Spleen (tissue), 11 donors: ENCODE measurements at regions not wholly inside any gene's neighbourhood (a gene's known extent, or its start where the extent isn't known, plus 50 kb on each side); places are given as distances from the start of the nearest gene placed in this dataset.

ENCODE experiments used
- DNase-seq: peaks from one replicate; pipeline ENCODE4 v3.0.0-alpha.2; 2020
- H3K27ac ChIP-seq, 8 donors: fragments of 200-600 bp; sonication (generic) in 7 of 8; 1 replicate in 4 of 8; 2 replicates in 4 of 8; pipeline versions ENCODE4 v1.5.0 to v1.8.0; 2016 to 2021; ENCODE audit warnings: inconsistent platforms in 4 of 8, mild to moderate bottlenecking in 4 of 8, moderate library complexity in 1 of 8
- H3K27me3 ChIP-seq, 7 donors: fragments of 200-600 bp; sonication (generic) in 6 of 7; replicated peaks in 1 of 7; 1 replicate in 4 of 7; 2 replicates in 3 of 7; pipeline versions ENCODE4 v1.5.0 to v1.8.0; 2016 to 2021; ENCODE audit warnings: inconsistent platforms in 3 of 7, mild to moderate bottlenecking in 1 of 7
- H3K36me3 ChIP-seq, 6 donors: fragments of 200-600 bp; sonication (generic) in 5 of 6; 1 replicate in 4 of 6; 2 replicates in 2 of 6; pipeline versions ENCODE4 v1.5.0 to v1.8.0; 2016 to 2021; ENCODE audit warnings: inconsistent platforms in 2 of 6
- H3K4me1 ChIP-seq, 6 donors: fragments of 200-600 bp; sonication (generic) in 5 of 6; 1 replicate in 3 of 6; 2 replicates in 3 of 6; pipeline versions ENCODE4 v1.5.0 to v1.8.0; 2016 to 2021; ENCODE audit warnings: inconsistent platforms in 3 of 6
- H3K4me3 ChIP-seq, 8 donors: fragments of 200-600 bp; sonication (generic) in 7 of 8; 1 replicate in 4 of 8; 2 replicates in 4 of 8; pipeline versions ENCODE4 v1.5.0 to v1.8.0; 2016 to 2021; ENCODE audit warnings: inconsistent platforms in 4 of 8, mild to moderate bottlenecking in 4 of 8, moderate library complexity in 2 of 8
- H3K9me3 ChIP-seq, 8 donors: fragments of 200-600 bp; sonication (generic) in 7 of 8; 1 replicate in 4 of 8; 2 replicates in 4 of 8; pipeline versions ENCODE4 v1.5.0 to v1.8.0; 2016 to 2021; ENCODE audit warnings: inconsistent platforms in 4 of 8
- CTCF ChIP-seq, 11 experiments: fragments of 200-600 bp in 7 of 11; fragments of 450-650 bp in 4 of 11; sonication (generic) in 4 of 11; IDR thresholded peaks in 8 of 11; conservative IDR thresholded peaks in 3 of 11; 1 replicate in 7 of 11; 2 replicates in 4 of 11; pipeline versions ENCODE4 v1.4.0 to v1.8.0; 2016 to 2021; ENCODE audit warnings: antibody characterized with exemption in 11 of 11, inconsistent platforms in 4 of 11, mild to moderate bottlenecking in 1 of 11
- POLR2A ChIP-seq, 3 donors: fragments of 450-650 bp; IDR thresholded peaks; one replicate each; pipeline ENCODE4 v1.5.1; 2017; ENCODE audit warnings: antibody characterized with exemption in 3 of 3, mild to moderate bottlenecking in 1 of 3
- POLR2AphosphoS5 ChIP-seq, 3 donors: sonication (generic); formaldehyde crosslinking; IDR thresholded peaks; one replicate each; pipeline ENCODE4 v1.5.1; 2017; ENCODE audit warnings: antibody characterized with exemption in 3 of 3
- WGBS, 5 donors: extraction: QIAGEN DNeasy Blood & Tissue Kit in 3 of 5; methylation state at CpG; one replicate each; pipeline versions ENCODE4 v1.1.5 to v1.1.7; 2013 to 2018; 5-methylcytosine and 5-hydroxymethylcytosine counted together
- intact Hi-C: fragments of 100-400 bp; cut with DNase I; formaldehyde crosslinking; loops from one replicate; pipeline ENCODE4 v1.15.0; 2023; ENCODE audit warnings: low total_unique reads
- donor health status: healthy with polysubstance abuse.
- donor health status: DM: no; HTN: no; CAD: no; lungs with moderate emphysema.
- donor health status: DM: no; HTN: no; CAD: no.
- donor health status: Bipolar disorder and iron deficiency.
- donor health status: healthy.
- donor health status: DM: no; HTN: no; CAD: no.
- donor health status: DM: yes; HTN: yes; CAD: no.

DNA sequence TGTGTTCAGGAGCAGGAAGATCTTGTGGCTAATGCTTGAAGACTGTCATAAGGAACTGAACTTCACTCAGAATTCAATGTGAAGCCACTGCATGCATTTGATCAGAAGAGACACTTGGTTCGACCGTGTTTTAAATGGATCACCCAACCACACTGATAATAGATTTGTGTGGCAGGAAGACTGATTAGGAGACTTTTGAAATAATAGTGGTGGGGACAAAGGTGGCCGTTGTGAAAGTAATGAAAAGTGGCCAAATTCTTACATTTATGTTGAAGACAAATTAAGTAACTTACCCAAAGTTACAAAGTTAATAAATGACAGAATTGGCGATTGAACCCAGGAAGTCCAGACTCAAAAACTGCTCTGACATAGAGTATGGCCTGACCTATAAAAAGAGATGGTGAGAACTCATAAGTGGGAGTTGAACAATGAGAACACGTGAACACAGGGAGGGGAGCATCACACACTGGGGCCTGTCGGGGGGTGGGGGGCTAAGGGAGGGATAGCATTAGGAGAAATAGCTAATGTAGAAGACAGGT is 286.9 kb upstream of the DNAJC19 start:
- 79 to 87% (median 81%) methylated on average over 6 of the region's 6 CpGs for WGBS, 5 donors
- intact Hi-C loops, result no loop called here
- peaks cover 0 to 1% (median 0%) of the 10 kb centered on the region in 7 donors for H3K27me3 ChIP-seq
- H3K9me3 ChIP-seq, result no peaks in the 10 kb centered on the region
- no peak overlapping the region for H3K4me3 ChIP-seq
- H3K4me1 ChIP-seq, result no peaks in the 10 kb centered on the region
- no peak overlapping the region for H3K27ac ChIP-seq
- no peak for DNase-seq
- no peak for TF ChIP-seq POLR2A (IDR thresholded peaks at IDR 0.05)
- TF ChIP-seq CTCF (IDR thresholded peaks at IDR 0.05 in 8 of 11, conservative IDR thresholded peaks at IDR 0.05 in 3 of 11), result no peak
- TF ChIP-seq POLR2AphosphoS5 (IDR thresholded peaks at IDR 0.05), result no peak
- no peaks in the 10 kb centered on the region for H3K36me3 ChIP-seq

- DNase-seq, result no peak
- H3K36me3 ChIP-seq, result no peaks in the 10 kb centered on the region
- no peak overlapping the region for H3K27ac ChIP-seq
- H3K4me1 ChIP-seq, result no peaks in the 10 kb centered on the region
- H3K9me3 ChIP-seq, result no peaks in the 10 kb centered on the region
- no peak for TF ChIP-seq CTCF (IDR thresholded peaks at IDR 0.05 in 8 of 11, conservative IDR thresholded peaks at IDR 0.05 in 3 of 11)
- no peak for TF ChIP-seq POLR2A (IDR thresholded peaks at IDR 0.05)
- TF ChIP-seq POLR2AphosphoS5 (IDR thresholded peaks at IDR 0.05), result no peak
- WGBS, 5 donors, result 69 to 94% (median 76%) methylated on average over 1 of the region's 1 CpG
- intact Hi-C loops, result no loop called here
- peaks cover 0 to 4% (median 0%) of the 10 kb centered on the region in 7 donors for H3K27me3 ChIP-seq
- H3K4me3 ChIP-seq, result no peak overlapping the region
Measured at GRCh38 chr3:181274025-181274424, 284.5 kb upstream of the DNAJC19 start.

GRCh38 chr3:181267312-181267711 is 277.8 kb upstream of the DNAJC19 start:
- no peak overlapping the region for H3K4me3 ChIP-seq
- no peak for DNase-seq
- peaks cover 0 to 4% (median 0%) of the 10 kb centered on the region in 7 donors for H3K27me3 ChIP-seq
- intact Hi-C loops, result no loop called here
- H3K27ac ChIP-seq, result no peak overlapping the region
- TF ChIP-seq POLR2AphosphoS5 (IDR thresholded peaks at IDR 0.05) (no peak), POLR2A (IDR thresholded peaks at IDR 0.05) (no peak), CTCF (IDR thresholded peaks at IDR 0.05 in 8 of 11, conservative IDR thresholded peaks at IDR 0.05 in 3 of 11) (no peak)
- peaks cover 0 to 4% (median 0%) of the 10 kb centered on the region in 8 donors for H3K9me3 ChIP-seq
- H3K4me1 ChIP-seq, result peaks cover 0 to 4% (median 0%) of the 10 kb centered on the region in 6 donors
- H3K36me3 ChIP-seq, result no peaks in the 10 kb centered on the region

- H3K4me3 ChIP-seq, result peak overlapping the region in 4 of 8 donors; percentile 11 to 48 (median 24)
- 21 to 50% (median 27%) methylated on average over 4 of the region's 4 CpGs for WGBS, 5 donors
- TF ChIP-seq POLR2AphosphoS5 (IDR thresholded peaks at IDR 0.05) (no peak), POLR2A (IDR thresholded peaks at IDR 0.05) (no peak), CTCF (IDR thresholded peaks at IDR 0.05 in 8 of 11, conservative IDR thresholded peaks at IDR 0.05 in 3 of 11) (no peak)
Measured at GRCh38 chr3:181265750-181266333, 276.3 kb upstream of the DNAJC19 start.

More at GRCh38 chr3:181265750-181266333, 276.3 kb upstream of the DNAJC19 start:
- intact Hi-C loops, result no loop called here
- no peaks in the 10 kb centered on the region for H3K36me3 ChIP-seq
- no peak for DNase-seq
- peaks cover 0 to 4% (median 0%) of the 10 kb centered on the region in 6 donors for H3K4me1 ChIP-seq
- no peaks in the 10 kb centered on the region for H3K27me3 ChIP-seq
- peaks cover 0 to 14% (median 0%) of the 10 kb centered on the region in 8 donors for H3K9me3 ChIP-seq
- H3K27ac ChIP-seq, result no peak overlapping the region
